ENCODE measurements at regions not wholly inside any gene's neighbourhood (a gene's known extent, or its start where the extent isn't known, plus 50 kb on each side); places are given as distances from the start of the nearest gene placed in this dataset.

DNA sequence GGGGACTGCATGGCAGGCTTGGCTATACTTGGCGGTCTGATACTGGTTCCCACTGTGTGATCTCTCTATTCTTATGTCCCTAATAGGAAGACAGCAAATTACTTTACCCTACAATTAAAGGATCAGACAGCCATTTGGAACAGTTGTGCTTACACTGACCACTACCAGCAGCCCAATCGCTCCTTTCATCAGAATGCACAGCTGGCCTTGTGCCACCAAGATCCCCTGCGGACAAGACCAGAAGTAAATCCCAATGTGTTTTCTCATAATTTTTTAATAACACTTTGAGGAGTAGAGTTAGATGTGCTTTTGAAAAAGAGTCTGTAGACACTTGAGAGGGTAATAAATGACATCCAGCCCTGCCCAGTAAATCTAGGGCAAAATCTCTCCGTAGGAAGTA lies 297.2 kb upstream of the ZNF32 start (continued):
- TF ChIP-seq CTCF (IDR thresholded peaks at IDR 0.05; ENCODE audit: control extremely low read depth in 1 of 3, insufficient read depth in 1 of 3, low read depth in 1 of 3, low read length in 3 of 3) (no peak), KDM5A (IDR thresholded peaks at IDR 0.05; ENCODE audit: low read length) (no peak), EGR1 (IDR thresholded peaks at IDR 0.05; ENCODE audit: borderline replicate concordance, low read depth, low read length) (no peak), TAF7 (optimal IDR thresholded peaks at IDR 0.05; ENCODE audit: borderline replicate concordance, low read depth, low read length) (no peak), CHD1 (IDR thresholded peaks at IDR 0.05; ENCODE audit: low read depth, low read length) (no peak), RNF2 (IDR thresholded peaks at IDR 0.05; ENCODE audit: borderline replicate concordance, low read depth, low read length, missing control alignments, poor library complexity, severe bottlenecking) (no peak)

Measured in H1 (cell line).